NOMO-1 treated with DMSO at 0.1 percent for 48 hours (cell line): ENCODE measurements at regions not wholly inside any gene's neighbourhood (a gene's known extent, or its start where the extent isn't known, plus 50 kb on each side); places are given as distances from the start of the nearest gene placed in this dataset.

ENCODE experiments used
- DNase-seq: peaks from one replicate; lab custom pipeline; 2025; ENCODE audit not compliant: unreplicated experiment; lab: John Stamatoyannopoulos, UW

DNA sequence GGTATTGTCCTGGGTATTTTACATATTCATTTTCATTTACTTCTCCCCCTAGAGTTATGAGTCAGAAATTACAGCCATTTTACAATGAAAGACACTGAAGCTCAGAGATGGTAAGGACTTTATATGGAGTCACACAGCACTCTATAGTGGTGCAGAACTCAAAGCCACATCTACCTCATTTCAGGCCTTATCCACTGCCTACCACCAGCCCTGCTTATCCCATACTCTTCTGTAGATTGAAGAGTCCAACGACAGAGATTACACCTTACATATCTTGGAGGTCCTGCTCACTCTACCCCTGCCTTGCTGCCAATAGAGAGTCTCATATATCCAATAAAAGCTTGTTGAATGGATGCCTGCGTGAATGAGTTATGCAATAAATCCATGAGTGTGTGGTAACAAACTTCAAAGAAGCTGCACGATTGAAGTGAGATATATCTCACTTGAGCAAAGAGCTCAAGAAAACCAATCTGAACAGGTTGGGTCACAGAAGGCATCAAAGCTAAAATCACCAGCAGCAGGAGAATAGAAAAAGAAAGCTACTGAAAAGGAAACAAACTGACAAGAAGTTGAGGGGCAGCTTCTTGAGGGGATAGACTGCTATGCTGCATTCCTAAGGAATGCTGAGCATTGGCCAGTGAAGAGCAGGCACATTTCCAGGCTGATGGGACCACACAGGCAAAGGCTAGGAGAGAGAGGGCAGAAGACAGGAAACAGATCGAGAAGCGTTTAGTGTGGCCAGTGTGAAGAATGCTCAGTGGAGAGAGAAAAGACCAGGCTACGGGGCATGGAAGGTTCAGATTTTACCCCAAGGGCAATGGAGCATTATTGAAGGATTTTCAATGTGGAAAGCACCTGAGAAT is 585.6 kb downstream of the DHX35 start:
- no peak for DNase-seq

DNA sequence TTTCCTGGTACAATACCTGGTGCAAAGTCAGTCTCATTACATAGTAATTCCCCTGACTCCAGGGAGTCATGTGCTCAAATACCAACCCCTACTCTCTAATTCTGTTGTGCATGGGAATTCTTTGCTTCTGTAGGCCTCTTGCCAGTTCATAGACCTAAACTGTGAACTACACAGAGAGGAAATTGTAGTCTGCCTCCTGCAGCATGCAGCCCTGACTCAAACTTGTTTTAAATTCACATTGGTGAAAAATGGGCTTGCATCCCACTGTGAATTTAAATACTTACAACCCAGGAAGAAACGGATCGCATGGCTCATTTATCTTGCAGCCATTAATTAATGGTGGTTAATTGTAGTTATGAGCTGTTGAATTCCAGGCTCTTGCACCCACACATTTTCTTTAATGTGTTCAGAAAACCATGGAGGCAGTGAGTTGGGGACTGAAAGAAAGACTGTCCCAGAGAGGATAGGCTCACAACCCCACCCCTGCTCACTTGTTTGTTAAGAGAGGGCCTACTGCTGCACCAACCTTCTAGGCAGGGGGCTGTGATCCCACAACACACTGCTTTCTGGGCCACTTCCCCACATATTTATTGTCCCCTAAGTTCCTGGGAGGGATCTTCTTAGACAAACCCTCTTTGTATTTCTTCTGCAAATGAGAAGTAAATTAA is 579.1 kb downstream of the DHX35 start:
- no peak for DNase-seq

DNA sequence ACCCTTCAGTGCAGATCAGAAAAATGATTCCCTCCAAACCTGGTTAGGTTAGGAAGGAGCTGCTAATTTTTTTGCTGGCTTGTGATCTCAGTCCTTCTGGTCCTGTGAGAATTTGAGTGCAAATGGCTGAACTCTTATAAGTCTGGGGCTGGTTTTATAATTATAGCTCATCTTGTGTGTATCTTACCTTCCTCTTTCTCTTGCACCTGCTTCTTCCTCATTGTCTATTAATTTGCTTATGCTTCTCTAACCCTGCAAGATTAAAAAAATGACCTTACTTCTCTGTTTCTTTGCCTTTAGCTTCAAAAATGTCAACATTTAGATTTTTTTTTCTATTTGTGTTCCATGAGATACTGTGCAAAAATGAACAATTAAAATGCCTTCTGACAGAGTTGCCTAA is 576.2 kb downstream of the DHX35 start:
- DNase-seq: no peak

DNA sequence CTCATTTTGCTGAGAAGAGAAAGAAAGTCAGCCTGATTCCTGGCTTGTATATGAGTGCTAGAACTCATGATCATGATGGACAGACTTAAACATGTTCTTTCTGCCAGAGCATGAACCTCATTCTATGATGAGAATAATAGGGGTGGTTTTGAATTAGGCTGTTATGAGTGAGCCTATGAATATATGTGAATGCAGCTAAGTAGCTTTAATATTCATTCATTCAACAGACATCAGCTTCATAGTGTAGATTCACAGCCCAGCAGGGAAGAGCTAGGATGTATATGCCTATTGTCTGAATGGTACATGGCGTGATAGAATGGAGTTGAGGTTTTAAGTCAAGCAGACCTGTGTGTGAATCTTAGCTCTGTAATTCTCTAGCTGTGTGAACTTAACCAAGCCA is 573.2 kb downstream of the DHX35 start:
- no peak for DNase-seq

DNA sequence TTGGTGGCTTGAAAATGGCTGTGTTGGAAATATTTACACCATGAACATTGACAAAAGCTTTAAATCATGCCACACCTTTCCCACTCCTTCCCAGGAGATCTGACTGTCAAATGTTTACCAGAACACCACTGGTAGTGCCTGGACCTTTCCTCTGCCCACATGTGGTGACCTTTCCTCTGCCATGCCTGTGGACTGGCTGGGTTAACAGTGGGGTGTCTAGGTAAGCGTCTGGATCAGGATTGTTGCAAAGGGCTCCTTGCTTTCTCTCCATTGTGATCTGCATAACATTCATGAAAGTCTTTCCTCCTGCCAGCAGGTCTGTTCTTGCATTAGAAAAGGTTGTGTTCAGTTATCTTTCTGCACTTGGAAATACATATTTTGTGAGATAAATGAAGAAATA is 572.7 kb downstream of the DHX35 start:
- DNase-seq: no peak

- DNase-seq: no peak
These were observed 571.7 kb downstream of the DHX35 start for GRCh38 chr20:39533858-39534257.

DNA sequence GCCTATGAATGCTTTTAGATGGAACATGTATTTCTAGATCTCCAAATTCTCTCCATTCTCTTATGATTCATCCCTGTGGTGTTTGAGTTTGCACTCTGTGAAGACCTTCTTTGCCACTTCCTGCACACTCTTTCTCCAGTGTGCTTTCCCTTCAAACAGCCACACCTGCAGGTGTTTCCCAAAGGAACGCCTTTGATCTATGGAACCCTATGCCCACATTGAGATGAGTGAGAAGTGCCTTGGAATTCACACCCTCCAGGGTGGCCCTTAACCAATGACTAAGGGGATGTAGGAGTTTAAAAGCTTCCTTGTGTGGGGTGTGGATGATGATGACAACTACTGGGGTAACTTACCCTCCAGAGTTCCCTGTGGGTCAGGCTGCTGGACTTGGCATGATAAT is 570.1 kb downstream of the DHX35 start:
- no peak for DNase-seq

- no peak for DNase-seq
These were observed 566.3 kb downstream of the DHX35 start for GRCh38 chr20:39528436-39528835.

GRCh38 chr20:39524371-39524911 is 562.3 kb downstream of the DHX35 start:
- no peak for DNase-seq

DNA sequence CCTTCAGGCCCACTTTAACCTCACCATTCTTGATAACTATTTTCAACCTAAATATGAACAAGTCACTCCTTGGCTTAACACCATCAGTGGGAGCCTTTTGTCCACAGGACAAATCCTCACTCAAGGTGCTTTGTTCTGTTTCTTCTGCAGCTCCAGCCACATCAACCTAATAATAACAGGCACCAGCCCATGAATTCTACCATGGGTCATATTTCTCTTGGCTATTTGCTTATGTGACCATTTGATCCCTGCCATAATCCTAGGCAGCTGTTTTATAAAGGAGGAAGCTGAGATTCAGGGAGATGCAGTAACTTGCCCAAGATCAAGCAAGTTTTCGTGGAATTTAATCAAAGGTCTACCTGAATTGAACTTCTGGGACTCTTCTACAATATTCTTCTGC is 561.3 kb downstream of the DHX35 start:
- DNase-seq: no peak

DNA sequence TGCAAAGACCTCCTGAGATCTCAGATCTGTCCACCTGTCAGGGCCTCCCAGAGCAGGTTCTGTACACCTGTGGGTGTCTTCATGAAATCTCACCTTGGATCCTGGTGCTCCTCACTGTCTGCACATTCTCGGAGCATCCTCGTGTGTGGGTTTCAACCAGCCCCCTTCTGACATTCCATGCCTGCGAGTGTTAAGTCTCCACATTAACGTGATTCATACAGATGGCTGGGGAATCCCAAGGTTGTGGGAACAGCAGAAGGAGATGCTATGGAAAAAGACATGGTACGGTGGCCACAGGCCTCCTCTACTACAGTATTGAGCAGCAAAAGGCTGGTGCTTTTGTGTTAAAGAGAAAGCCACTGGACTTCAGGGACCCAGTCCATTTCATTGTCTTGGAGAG is 556.5 kb downstream of the DHX35 start:
- no peak for DNase-seq

DNA sequence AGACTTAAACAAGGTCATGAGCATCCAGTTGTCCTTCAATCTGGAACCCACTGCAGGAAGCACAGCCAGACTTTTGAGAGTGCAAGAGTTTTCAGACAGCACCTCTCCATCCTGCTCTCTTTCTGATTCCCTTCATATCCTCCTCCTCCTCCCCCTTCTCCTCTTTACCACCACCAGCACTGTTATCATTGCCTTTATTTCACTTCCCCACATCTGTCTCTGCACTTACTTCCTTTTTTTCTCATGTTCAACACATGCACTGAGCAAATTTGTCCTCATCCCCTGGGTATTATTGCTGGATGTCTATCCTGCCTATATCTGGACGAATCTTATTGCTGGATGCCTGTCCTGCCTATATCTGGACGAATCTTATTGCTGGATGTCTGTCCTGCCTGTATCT is 554.8 kb downstream of the DHX35 start:
- peak; percentile 5 for DNase-seq

DNA sequence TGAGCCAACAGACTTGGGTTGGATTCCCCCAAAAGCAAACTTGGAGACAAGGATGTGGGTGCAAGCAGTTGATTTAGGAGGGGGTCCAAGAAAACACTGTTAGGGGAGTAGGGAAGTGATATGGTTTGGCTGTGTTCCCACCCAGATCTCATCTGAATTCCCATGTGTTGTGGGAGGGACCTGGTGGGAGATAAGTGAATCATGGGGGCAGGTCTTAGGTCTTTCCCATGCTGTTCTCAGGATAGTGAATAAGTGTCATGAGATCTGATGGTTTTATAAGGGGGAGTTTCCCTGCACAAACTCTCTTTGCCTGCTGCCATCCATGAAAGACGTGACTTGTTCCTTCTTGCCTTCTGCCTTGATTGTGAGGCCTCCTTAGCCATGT is 542.6 kb downstream of the DHX35 start:
- DNase-seq: no peak

DNA sequence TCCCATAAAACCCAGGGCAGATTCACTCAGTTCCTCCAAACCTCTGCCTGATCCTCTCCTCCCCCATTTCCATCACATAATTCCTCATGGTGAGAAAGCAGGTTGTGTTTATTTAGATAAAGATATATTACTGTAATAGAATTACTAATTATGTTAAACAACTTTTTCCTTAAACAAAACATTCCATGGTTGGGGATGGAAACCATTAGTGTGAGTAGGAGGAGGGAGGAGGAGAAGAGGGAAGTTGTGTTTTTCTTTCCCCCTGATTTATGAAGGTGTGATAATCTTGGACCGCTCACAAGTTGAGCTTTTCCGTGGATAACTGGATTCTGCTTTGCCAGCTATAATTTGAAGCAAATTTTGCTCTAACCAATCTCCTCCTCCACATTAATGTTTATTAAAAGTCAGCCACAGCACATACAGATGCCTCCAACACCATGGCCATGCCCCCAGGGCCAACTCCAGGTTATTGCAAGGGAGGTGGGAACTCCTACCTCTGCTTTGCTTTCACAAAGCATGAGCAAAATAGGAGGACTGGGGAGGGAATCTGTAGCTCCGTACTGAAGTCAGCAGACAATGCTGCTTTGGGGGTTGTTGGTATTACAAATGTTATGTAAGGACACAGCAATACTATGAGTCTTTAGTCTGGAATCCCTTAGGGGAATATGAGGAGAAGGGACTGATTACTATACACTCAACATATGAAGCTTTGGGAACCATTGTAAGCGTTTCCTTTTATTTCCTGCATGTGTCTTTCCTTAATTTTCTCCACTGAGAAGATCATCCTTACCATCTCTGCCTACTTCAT is 542.0 kb downstream of the DHX35 start:
- no peak for DNase-seq

DNA sequence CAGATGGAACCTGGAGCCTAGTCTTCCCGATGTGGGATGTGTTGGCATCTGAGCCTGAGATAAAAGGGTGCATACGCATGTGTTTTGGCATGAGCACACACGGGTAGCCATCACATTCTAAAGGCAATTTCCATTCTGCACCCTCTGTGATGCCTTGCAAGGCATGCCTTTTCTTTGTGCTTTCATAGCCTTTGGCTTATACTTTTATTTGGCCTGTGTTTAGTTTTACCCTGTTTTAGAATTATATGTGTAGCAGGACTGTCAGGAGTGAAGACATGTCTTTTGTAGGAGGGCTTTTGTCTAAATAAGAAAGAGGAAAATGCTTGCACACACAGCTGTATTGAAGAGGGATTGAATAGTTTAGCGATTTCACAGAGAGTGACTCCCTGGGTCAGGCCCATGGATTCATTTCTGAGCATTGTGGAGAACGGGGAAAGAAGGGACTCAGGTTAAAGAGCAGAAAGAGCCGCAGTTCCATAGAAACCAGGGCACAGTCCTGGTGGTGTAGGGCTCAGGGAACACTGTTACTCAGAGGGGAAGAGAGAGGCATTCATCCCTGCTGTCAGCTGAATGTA is 530.2 kb downstream of the DHX35 start:
- no peak for DNase-seq

DNA sequence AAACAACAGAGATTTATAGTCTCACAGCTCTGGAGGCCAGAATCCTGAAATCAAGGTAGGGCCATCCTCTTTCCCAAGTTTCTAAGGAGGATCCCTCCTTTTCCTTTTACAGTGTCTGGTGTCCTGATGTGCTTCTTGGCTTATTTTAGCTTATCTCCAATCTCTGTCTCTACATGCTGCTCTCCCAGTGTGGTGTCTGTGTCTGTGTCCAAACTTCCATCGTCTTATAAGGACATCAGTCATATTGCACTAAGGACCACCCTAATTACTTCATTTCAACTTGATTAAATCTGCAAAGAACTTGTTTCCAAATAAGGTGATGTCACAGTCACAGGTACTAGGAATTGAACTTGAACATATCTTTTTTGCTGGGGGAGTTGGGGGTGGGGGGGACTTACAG is 529.6 kb downstream of the DHX35 start:
- no peak for DNase-seq

GRCh38 chr20:39489986-39490560 is 527.9 kb downstream of the DHX35 start:
- no peak for DNase-seq

- no peak for DNase-seq
These were observed 518.3 kb downstream of the DHX35 start for GRCh38 chr20:39480276-39481043.

DNA sequence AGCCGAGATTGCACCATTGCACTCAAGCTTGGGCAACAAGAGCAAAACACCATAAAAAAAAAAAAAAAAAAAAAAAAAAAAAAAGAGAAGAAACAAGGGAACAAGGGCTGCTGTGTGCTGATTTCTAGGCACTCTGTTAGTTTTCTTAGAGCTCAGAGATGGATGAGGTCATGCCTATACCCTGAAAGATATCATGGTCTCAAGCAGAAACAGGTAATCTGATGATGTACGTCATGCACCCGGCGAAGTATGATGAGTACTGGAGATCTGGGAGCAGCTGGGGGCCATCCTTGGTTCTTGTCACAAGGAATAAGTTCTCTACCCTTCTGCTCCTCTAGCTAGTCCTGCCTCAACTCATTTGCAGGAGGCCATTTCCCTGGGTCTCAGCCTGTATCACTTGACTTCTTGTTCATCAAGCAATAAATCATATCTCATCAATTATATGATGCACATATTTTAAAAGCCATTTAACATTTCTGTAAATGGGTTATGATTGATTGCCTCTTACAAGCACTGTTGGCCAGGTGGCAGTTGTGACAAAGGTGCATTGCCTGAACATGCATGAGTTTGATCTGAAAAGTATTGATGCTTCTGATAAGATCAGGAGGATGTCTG is 517.2 kb downstream of the DHX35 start:
- DNase-seq: no peak

GRCh38 chr20:39474879-39475278 is 512.7 kb downstream of the DHX35 start:
- DNase-seq: no peak
